ENCODE measurements at regions not wholly inside any gene's neighbourhood (a gene's known extent, or its start where the extent isn't known, plus 50 kb on each side); places are given as distances from the start of the nearest gene placed in this dataset.
A peak's percentile ranks its signal among the peaks of the same experiment; 100 is the strongest.

DNA sequence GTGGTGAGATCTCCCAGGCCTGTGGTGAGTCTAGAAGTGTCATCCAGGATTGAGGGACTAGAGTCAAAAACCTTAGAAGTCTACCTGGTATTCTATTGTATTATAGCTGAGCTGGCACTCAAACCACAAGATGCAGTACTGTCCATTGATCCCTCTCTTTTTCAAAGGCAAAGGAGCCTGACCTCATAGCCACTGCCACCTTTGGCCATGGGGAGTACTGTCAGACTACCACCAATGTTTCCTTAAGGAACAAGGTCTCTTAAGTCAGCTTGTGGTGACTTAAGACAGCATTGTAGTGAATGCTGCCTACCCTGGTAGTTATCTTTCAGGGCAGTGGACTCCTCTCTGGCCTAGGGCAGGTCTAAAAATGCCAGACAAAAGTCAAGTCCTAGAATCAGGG lies 878.0 kb upstream of the MDGA2 start:
- no peak for DNase-seq

DNA sequence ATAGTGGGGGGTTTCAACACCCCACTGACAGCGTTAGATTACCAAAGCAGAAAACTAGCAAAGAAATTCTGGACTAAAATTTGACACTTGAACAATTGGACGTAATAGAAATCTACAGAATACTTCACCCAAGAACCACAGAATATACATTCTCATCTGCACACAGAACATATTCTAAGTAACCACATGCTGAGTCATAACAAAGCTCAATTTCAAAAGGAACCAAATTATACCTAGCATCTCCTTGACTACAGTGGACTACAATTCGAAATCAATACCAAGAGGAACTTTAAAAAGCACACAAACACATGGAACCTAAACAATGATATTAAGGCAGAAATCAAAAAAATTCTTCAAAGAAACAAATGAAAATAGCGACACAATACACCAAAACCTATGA lies 871.6 kb upstream of the MDGA2 start:
- DNase-seq, result no peak

DNA sequence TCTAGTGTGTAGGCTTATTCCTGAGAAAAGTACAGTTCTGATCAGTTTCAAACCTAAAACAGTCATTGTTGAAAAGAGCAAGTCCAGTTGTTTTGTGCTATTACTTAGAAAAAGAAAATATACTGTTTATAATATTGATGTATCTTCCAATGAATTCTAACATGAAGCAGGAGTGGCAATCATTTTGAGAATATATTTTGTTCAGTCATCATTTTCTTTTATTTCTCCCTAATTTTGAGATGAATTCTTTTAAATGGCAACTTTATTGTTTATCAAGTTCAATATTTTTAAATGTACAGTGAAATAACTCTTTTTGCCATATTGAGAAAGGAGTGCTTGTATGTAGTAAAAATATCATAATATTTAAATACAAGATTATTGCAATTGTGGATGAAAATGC lies 862.2 kb upstream of the MDGA2 start:
- no peak for DNase-seq

GRCh38 chr14:48536318-48536717 lies 860.9 kb upstream of the MDGA2 start:
- DNase-seq, result no peak

GRCh38 chr14:48527832-48528231 lies 852.4 kb upstream of the MDGA2 start:
- DNase-seq, result no peak

DNA sequence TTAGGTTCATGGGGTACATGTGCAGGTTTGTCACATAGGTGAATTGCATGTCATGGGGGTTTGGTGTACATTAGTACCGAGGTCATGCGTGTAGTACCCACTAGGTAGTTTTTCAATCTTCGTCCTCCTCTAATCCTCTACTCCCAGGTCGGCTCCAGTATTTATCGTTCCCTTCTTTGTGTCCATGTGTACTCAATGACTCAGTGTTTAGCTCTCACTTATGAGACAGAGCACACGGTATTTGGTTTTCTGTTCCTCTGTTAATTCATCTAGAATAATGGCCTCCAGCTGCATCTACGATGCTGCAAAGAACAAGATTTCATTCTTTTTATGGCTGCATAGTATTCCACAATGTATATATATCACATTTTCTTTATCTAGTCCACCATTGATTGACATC lies 850.9 kb upstream of the MDGA2 start:
- DNase-seq, result no peak

DNA sequence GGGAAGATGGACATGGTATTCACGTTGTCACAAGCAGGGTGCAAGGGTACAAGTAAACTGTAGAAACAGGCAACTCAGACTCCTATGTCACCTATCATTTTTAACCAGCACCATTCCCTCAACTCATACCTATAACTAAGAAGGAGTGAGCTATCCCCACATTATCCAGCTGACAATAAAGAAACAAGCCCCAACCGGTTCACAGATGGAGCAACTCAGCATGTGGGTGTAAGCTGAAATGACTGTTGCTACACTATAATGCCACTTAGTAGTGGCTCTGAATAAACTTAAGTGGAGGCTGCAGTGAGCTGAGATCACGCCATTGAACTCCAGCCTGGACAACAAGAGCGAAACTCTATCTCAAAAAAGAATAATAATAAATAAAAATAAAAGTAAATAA lies 829.5 kb upstream of the MDGA2 start:
- no peak for DNase-seq

- DNase-seq, result no peak
Measured at GRCh38 chr14:48490756-48491155, 815.4 kb upstream of the MDGA2 start.

DNA sequence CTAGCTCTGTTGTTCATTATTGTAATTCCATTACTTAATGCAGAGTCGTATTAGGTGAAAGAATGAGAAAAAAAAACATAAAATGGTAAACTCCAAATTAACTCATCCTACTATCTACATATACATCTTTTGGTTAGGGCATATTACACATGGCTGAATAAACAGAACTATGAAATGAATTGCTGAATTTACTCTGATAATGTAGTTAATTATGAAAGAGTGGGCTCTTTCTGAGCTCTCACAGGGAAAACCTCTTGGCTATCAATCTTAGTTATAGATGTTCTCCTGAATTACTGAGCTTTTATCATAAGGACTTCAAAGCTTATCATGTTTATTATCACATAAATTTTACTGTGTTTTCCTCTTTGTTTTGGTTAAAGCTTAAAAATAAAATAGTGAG lies 798.5 kb upstream of the MDGA2 start:
- DNase-seq, result no peak

DNA sequence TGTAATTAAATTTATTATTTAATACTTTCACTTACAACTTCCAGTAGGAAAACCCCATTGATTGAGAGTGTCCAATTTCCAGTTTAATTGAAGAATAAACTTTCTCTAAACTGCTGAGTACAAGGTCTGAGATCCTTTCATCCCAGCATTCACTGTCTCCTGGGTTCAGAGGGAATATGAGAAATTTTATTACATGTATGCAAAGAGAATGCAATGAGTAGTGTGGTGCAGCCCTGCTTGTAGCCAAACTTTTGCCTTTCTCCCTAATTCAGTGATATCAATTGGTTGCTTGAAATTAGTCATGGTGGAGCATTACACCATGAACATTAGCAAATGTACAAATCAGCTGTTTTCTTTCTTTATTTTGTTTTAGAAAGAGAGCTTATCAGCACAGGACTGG lies 780.6 kb upstream of the MDGA2 start:
- DNase-seq, result no peak

DNA sequence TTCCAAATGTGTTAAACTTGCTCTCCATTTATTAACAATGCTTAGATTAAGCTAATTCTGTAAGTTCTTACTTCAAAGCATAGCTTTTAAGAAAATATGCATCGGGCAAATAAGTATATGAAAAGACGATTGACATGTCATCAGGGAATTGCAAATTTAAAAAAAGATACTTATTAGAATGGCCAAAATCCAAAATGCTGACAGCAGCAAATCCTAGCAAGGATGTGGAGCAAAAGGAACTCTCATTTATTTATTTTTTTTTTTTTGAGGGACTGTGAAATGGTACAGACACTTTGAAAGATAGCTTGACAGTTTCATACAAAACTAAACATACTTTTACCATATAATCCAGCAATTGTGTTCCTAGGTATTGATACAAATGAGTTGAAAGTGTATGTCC lies 779.5 kb upstream of the MDGA2 start:
- DNase-seq, result no peak

- DNase-seq, result no peak
Measured at GRCh38 chr14:48452437-48452995, 777.1 kb upstream of the MDGA2 start.

GRCh38 chr14:48435221-48435620 lies 759.8 kb upstream of the MDGA2 start:
- no peak for DNase-seq

DNA sequence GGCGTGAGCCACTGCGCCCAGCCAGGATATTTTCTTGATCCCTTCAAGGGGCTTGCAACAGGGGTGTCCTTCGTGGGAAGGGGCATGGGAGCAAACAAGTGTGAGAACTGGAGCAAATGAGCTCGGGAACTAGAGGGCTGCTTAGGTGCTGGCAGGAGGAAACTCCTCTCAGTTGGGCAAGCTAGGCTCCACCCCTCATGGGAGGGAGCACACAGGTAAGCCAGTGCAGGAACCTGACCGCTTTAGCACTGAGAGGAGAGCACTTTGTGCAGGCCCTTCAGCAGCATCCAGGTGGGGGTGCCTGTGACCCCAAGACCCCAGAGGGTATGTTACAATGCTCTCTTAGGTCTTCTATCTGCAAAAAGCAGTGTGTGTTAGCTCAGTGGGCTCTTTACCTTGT lies 755.4 kb upstream of the MDGA2 start:
- DNase-seq, result no peak

DNA sequence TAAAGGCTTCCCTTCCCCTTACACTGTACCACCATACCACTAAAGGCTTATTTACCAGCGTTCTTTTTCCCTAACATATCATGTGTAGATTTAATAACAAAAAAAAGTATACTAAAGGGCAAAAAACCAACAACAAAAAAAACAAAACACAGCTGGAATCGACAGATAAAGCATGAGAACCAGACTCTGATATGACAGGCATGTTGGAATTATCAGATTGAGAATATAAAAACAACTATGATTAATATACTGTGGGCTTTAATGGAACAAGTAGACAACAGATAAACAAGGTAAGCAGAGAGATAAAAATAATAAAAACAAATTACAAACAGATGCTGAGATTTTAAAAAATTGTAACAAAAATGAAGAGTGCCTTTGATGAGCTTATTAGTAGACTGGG lies 754.1 kb upstream of the MDGA2 start:
- no peak for DNase-seq

DNA sequence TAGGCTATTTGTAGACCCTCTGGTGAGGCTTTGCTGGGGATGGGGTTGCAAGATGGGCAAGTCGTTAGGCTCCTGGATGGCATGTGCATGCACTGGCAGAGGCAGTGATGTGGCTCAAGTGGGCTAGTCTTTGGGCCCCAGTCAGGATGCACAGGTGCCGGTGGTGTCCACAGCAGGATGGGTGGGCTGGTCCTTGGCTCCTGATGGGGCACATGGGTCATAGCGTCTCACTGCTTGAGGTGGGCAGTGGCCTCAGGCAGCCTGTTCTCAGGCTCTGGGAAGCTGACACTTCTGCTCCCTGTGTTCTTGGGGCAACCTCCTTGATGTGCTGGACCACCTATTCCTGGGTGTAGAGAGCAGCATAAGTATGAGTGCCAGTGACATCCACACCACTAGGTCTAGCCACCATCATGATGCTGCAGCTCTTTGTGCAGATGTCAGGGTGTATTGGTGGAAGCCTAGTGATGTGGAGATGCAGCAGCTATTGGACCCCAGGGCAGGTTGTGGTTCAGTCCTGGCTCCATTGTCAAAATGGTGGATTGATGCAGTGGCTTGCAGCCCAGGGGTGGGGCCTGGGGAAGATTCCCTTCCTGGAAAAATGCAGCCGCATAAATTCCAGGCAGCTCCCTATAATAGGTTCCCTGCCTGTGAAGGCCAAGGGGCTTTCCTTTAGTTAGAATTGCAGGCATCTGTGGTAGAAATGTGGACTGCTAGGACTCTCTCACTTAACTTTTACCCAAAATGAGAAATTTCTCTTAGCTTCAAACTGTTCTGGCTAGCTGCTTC lies 742.5 kb upstream of the MDGA2 start:
- no peak for DNase-seq

DNA sequence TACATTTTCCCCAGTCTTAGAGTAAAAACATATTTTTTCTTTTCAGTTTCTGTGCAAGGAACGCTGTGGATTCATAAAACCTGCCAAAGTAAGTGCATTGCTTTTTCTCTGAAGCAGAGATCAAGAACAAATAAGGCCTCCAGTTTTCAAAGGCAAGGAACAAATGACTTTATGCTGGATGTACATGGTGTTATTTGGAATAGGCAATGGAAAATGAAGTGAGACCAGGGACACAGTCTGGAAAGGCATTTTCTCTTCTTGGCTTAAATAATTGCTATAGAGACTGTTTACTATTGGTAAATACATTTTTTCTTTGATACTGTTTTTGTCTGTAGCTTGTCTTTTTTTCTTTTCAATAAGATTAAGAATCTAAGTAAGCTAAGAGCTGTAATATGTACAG lies 725.9 kb upstream of the MDGA2 start:
- no peak for DNase-seq

- peak; percentile 1 for DNase-seq
Measured at GRCh38 chr14:48398675-48399282, 723.4 kb upstream of the MDGA2 start.

GRCh38 chr14:48391661-48392060 lies 716.3 kb upstream of the MDGA2 start:
- no peak for DNase-seq

GRCh38 chr14:48390346-48390745 lies 714.9 kb upstream of the MDGA2 start:
- no peak for DNase-seq

DNA sequence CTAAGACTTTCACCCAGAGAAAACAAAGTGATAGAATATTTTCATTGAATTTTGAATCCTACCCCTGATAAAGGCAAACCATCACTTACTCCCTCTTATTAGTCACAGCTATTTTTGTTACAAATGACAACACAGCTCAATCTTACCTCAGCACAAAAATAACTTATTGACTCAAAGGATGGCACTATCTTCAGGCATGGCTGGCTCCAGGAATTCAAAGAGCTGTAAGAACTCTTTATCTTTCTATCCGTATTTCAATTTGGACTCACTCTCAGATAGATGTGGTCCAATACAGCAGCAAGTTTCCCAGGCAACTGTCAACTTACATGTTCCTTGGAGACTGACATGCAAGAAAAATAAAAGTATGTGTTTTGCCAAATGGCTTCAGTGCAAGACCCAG lies 709.4 kb upstream of the MDGA2 start:
- no peak for DNase-seq

DNA sequence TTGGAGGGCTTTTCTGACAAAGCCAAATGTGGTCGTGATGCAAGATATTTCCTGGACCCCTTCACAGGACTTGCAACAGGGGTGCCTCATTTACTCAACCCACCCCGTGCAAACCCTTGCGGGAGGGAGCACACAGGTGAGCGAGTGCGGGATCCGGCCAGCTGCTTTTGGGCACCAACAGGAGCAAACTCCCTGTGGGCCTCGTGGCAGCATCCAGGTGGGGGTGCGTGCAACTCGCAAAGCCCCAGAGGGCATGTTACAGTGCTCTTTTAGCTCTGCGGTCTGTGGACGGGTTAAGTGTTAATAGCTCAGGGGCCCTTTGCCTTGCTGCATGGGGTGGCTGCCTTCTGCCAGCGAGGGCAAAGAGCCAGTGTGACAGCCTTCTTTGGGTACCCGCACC lies 707.6 kb upstream of the MDGA2 start:
- DNase-seq, result no peak

- no peak for DNase-seq
Measured at GRCh38 chr14:48378541-48378940, 703.1 kb upstream of the MDGA2 start.

- no peak for DNase-seq
Measured at GRCh38 chr14:48373981-48374380, 698.6 kb upstream of the MDGA2 start.

- no peak for DNase-seq
Measured at GRCh38 chr14:48350971-48351370, 675.6 kb upstream of the MDGA2 start.

Measured in CD4-positive, alpha-beta T cell treated with Interleukin-21 for 1 hour (primary cell).